GM19455 (cell line): ENCODE measurements at regions not wholly inside any gene's neighbourhood (a gene's known extent, or its start where the extent isn't known, plus 50 kb on each side); places are given as distances from the start of the nearest gene placed in this dataset.

Experiments used
- ATAC-seq: cut with Tn5 transposase; IDR thresholded peaks from one replicate; pipeline ENCODE4 v1.9.1; 2021; ENCODE audit not compliant: unreplicated experiment

DNA sequence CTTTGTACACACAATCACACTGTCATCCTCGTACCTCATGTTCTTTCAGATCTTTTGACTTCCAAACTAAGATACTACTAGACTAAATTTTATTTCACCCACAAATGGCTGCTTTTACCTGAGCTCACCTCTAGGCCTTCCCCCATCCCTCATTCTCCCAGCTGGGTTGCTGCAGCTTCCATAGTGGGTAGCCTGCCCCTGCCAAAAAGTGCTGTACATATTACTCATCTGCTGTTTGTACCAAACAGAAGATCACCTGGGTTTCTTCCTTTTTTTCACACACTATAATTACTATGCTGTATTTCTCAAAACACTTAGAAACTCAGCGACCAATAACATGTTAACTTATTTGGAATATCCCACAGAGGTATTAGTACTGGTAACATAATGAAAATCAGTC is 267.6 kb upstream of the PRDM1 start:
- ATAC-seq, result no peak

DNA sequence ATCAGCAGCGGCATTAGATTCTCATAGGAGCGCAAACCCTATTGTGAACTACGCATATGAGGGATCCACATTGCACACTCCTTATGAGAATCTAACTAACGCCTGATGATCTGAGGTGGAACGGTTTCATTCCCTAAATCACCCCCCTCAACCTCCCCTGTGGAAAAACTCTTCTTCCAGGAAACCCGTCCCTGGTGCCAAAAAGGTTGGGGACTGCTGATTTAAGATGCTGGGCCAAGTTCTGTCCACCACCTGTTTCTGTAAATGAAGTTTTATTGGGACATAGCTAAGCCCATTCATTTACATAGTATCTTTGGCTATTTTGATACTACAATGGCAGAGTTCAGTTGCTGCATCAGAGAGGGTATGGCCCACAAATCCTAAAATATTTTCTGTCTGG is 268.2 kb upstream of the PRDM1 start:
- no peak for ATAC-seq

DNA sequence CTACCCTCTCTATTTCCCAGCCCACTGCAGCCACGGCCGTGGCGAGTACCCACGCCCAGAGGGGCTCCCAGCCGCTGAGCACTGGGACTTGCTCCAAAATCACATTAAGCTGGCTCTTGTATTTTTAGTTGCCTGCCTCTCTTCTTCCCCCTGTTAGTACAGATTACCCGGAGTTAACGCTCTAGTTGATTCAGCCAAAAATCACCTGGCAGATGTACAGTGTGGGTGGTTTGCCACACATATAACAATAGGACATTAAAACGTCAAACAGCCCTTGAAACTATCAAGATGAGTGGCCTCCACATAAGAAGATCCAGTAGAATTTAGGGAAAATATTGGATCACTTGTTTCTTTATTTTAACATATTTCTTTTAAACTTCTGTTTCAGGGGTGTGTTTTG is 268.8 kb upstream of the PRDM1 start:
- ATAC-seq, result no peak

DNA sequence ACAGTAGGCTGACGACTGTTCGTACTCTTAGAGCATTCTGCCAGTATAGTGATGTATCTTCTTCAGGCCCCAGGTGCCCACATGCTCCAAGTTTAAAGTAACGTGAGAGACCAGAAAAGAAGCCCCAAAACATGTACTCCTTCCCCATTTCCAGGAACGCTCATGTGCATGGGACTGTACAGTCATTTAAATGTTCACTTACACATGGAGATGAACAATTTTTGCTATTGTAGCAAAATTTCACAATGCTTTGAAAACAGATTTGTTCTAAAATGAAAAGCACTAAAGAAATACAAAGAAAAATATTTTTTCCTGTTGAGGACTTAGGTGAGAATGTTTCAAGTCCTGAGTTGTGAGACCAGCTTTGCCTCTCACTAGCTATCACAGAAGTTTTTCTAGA is 269.3 kb upstream of the PRDM1 start:
- ATAC-seq, result no peak

DNA sequence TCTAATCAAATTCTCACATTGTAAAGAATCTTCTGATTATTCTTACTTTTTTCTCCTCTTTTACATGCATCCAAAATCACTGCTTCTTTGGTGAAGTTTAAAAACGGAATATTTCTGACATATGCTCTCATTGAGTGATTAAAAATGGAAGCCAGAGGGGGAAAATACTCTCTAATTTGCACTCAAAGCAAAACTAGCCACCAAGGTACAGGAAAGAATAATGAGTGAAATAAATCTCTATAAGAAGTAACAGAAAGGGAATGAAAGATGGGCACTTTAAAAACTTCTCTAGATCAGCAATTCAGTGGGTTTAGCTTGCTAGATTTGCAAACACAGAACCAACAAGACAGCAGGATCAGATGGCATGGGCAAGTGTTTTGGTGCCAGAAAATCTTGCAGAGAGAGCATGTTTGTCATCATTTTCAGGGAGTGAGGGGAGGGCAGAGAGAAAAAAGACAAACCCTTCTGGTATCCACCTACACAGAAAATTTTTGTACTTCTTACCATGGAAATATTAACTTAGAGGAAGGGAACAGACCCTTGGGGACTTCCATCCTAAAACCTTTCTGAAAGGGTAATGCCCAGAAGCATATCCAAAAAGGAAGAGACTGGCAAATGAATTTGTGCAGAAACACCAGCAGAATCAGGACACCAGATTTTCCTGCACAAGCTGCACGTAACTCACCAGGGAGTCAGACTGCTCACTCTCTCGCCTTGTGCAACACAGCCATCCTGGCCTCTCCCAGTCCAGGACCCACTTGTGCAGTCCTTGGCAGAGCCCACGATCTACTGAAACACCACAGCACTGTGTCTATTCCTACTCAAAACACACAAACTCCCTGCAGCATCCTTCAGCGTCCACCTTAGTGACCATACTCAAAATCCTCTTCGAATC is 270.2 kb upstream of the PRDM1 start:
- ATAC-seq, result no peak

DNA sequence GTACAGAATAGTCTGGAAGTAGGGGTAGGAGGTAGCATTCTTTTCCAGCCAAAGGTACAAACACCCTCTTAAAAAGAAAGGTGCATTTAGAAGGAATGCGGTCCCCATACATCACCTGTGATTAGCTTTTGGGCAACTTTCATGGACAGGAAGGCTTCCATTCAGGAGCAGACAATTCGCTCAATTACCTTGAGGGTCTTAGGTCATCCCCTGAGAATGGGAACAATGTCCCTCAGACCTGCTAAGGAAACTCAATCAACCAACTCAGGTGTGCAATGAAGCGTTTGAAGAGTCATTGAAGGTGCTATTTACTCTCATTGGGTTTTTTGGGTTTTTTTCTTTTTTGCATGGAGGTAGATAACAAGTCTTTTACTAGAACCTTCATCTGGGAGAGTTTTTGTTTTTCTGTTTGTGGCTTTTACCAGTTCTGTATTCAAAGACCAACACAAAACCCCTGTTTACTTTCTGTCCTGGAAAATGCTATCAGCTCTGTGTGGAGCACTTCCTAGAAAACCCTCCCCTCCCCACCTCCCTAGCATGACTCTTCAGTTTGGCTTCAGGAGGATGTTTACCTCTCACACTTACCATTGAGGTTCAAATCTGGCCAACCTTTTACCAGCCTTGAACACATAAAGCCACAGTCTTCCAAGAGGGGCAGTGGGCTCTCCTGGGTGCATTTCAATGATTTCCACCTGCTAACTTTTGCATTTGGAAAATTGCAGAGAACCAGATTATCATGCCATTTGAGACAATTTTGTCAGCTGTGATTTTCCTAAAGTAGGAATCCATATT is 271.2 kb upstream of the PRDM1 start:
- no peak for ATAC-seq

DNA sequence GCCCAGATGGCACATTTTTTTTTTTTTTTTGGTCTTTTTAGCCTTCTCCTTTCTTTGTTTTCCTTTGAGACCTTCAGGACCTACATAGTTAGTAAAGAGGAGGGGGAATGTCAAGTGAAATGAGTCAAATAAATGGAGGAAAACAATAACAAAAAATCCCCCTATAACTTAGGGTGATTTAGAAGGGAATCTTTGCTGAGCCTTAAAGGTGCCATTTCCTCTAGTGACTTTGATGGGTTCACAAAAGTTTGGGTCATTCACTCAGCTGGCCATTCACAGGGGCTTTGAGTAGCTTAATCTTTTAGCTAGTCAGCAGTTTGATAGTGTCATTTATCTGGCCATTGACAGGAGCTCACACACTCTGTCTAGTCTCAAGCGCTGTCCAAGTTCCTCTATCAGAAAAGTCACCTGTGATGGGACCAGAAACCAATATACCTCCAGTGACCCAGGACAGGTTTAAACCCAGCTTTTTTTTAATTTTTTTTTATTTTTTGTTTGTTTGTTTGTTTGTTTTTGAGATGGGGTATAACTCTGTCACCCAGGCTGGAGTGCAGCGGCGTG is 275.1 kb upstream of the PRDM1 start:
- ATAC-seq, result no peak

DNA sequence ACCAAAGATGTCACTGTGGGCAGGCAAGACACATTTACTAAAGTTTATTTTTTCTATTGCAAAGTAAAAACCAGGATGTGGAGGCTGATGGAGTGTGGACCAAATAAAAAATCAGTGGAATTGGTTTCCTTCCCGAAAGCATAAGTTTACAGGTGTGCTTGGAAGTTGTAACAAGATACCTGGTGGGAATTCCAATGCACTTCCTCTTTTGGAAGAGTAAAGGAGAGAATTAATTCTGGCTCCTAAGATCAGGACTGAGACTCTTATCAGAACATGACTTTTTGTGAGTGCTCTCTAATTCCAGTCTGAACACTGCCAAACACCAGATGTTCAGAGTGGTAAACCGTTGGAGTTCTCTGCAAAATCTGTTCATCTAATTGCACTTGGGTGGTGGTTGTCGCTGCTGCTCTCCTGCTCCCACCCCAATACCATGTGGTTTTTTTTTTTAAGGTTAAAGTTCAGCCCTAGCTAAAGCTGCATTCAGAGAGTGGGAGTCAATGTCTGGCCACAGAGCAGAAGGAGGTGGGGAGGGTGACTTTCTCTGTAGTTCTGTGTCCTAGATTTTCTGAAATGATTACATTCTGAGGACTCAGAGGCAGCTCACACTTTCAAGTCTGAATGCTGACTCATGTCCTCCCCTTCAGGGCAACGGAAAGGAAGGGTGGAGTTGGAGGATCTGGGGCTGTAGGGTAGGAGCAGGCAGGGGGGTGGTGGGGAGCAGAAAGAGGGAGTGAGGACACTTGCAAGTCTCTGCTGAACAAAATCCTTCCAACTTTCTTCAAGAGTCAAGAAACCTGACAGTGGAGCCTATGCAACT is 275.8 kb upstream of the PRDM1 start:
- ATAC-seq, result no peak

DNA sequence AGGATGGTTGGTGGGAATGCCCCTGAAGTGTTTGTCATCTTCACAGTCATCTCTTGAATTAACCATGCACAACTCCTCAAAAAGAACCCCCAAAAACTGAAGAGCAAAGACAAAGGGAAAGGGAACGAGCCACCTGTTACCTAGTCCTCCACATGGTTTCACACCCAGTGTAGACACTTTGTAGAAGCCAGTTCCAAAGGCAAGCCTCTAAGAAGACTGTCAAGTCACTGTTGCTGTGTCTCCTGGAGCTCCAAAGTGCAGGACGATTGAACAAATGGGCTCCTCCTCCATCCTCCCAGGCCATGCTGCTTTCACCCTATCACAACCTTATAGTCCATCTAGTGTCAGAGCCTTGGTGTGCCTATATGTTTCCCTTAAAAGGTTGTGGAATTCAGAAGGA is 277.6 kb upstream of the PRDM1 start:
- no peak for ATAC-seq

DNA sequence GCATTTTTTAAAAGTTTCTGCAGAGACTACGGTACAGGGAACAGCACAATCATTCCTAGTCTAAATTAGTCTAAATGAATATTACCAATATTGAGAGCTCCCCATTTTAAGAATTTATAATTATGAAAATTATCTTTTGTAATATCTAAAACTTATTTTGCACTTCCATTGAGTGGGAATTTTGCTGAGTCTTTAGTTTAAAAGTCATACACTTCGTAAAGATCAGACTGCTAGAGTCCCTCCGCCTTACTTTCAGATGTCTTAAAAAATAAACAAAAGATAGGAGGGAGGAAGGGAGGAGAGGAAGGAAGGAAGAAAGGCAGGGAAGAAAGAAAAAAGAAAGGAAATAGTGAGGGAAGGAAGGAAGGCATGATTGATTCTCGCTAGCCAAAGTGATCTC is 278.2 kb upstream of the PRDM1 start:
- no peak for ATAC-seq

DNA sequence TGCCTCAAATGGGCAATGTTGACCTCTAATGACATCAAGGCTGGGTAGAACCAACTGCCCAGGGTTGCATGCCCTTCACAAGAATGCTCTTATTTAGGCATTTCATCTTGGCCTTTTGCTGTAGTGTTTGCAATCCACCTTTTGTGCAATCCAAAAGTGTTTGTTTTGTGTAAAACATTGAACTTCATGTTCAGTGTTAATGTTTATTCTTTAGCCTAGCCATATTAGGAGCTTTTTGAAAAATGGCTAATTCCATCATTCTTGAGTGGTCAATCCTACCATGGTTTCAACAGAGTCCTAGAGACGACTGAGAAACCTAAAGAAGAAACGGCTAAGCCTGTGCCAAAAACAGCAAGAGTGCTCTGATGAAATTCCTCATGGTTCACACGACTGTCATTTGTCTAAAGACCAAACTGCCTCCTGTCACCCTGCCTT is 279.6 kb upstream of the PRDM1 start:
- no peak for ATAC-seq

DNA sequence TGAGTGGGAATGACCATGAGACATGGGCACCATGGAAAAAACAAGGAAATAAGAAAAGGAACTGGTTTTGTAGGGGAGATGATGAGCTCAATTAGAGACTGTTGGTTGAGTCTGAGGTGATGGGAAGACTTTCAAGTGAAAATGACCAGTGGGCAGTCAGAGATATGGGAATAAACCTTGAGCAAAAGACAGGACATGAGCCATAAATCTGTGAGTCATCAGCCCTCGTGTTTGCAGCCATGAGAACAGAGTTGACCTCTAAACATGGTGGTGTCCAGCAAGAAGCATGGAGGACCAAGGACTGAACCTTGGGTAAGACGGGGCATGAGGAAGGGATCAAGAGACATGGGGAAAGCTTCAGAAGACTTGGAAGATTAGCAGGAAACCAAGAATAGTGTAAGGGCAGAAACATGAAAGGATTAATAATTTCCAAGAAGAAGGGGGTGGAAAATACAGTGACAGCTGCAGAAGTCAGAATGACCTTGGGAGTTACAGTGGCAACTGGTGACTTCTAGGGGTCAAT is 280.6 kb upstream of the PRDM1 start:
- no peak for ATAC-seq

DNA sequence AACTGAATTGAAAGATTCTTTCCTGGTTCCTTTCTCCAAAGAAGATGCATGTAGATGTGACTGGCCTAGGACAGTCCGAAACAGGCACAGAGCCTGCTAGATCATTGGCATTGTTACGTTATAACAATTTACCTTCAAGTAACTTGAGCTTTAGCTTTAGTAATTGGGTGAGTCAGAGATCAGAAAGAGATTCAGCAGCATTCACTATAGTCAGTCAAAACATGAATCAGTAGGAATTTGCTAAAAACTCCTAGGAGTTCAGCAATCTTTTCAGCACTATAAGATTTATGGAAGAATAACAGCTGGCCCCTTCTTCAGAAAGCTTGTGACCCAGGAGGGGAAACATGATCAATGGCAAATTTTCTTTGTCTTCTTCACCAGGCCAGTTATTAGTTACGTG is 281.7 kb upstream of the PRDM1 start:
- ATAC-seq, result no peak

DNA sequence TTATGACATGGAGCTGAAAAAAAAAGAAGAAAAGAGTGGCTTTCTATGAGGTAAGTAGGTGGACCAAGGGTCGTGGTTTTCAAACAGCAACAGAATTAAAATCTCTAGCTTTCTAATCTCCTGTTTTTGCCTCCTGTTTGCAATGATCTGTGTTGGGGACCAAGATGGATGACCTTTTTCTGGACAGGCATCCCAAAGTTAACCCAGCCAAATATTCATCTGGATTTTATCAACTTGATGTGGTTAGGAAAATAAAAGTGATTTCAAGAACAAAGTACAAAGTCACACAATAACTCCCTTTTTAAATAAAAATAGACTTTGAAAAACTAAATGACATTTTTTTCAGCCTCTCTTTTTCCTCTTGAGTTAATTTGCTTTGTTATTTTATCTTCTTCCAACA is 282.1 kb upstream of the PRDM1 start:
- ATAC-seq, result no peak

DNA sequence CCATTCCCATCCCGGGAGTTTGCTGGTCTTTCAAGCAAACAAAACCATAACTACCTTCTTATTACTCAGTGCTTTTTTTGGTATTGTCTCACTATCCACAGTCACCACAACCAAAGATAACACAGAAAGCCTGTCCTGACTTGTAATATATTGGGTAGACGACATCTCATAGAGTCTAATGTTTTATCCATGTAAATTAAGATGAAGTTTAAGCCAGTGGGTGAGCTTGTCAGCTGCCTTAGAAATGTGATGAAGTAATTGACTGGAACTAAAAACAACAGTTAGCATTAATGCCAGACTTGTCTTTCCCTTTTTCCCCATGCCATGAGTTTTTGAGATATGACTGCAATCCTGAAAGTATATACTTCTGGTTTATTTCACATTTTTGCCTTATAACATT is 282.7 kb upstream of the PRDM1 start:
- no peak for ATAC-seq

DNA sequence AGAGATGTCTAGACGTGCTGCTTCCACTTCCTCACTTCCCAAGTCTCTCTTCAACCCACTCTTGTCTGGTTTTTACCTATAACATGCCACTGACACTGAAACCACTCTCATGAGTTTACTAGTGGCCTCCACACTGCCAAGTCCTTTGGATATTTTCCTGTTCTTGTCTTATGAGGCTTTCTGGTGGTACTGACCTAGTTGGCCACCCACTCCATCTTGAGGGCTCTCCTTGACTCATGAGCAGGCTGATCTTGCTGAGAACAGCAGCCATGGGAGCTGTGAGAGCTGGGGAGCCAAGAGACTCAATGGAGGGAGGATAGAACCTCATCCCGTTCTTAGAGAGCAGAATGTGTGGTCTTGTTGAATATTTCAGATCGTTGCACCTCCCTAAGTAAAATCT is 283.4 kb upstream of the PRDM1 start:
- ATAC-seq, result no peak

DNA sequence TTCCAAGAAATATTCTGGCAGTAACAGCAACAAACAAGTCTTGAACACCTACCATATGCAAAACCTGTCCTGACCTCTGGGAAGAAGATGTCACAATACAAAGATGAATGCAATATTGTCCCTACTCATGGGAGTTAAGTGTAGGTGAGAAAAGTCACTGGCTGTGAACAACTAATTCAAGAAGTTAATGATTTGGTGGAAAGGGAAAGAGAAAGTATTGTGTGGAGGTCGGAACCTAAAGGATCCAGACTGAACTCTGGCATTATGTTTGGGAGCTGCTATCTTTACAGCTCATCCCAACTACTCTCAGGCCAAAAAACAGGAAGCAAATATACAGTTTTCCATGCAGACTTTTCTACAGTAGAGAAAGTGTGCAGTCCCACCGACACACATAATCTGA is 285.3 kb upstream of the PRDM1 start:
- no peak for ATAC-seq

DNA sequence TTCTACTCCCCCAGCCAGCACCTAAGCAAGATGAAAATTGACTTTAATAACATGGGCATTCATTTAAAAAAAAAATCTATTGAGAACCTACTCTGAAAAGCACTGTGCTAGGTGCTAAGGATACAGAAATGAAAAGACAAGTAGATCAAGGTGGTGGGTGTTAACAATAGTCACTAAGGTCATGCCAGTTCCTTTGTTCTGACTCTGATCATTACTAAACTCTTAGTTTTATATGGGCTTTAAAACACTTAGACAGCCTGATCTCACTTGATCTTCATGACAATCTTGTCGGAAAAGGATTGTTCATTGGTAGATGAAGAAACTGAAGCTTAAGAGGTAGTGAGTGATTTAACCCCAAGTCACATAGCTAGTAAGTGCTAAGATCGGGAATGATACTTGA is 285.7 kb upstream of the PRDM1 start:
- no peak for ATAC-seq

DNA sequence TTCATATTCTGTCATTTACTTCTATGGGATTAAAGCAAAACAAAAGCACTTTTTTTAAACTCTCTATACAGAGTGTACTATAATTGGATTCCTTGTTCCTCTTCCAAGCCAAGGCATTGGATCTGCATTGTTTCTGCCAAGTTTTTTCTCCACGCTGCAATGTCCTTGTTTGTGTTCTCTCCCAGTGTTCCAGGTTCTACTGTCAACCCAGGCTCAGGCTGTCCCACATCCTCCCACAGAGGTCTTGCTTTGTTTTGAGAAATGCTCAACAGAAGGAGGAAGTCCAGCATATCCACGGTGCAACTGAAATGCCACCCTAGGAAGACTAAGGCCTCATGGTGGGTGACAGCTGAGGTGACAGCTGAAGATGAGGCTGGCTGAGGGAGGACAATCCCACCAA is 287.1 kb upstream of the PRDM1 start:
- ATAC-seq, result no peak

DNA sequence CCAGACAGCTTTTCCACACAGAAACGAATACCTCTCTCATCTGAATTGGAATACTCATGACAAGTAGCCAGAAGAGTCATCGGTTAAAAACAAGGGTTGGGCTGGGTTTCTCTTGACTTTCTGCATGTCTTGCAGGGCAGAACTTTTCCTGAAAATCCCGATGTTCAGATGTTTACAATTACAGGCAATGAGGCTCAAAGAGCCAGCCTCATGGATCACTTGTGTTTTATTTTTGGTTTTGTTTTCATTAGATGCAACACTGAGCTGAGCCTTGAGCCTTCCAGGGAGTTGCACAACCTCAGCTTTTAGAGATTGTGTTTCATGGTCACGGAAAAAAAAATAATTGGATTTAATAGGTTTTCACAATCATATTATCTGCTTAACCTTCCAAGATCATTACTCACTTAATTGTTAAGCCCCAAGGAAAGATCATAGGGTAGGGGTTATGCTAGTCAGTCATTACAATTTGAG is 288.1 kb upstream of the PRDM1 start:
- no peak for ATAC-seq
